ENCODE measurements at regions not wholly inside any gene's neighbourhood (a gene's known extent, or its start where the extent isn't known, plus 50 kb on each side); places are given as distances from the start of the nearest gene placed in this dataset.

GRCh38 chr21:35635261-35635660, 425.1 kb downstream of the SETD4 start:
- no peak for DNase-seq

- DNase-seq: no peak
These were observed 426.8 kb downstream of the SETD4 start for GRCh38 chr21:35633501-35633900.

GRCh38 chr21:35632711-35633110, 427.6 kb downstream of the SETD4 start:
- DNase-seq: no peak

GRCh38 chr21:35628316-35628715, 432.0 kb downstream of the SETD4 start:
- DNase-seq: no peak

- DNase-seq: no peak
These were observed 432.9 kb downstream of the SETD4 start for GRCh38 chr21:35627462-35627861.

- no peak for DNase-seq
These were observed 434.8 kb downstream of the SETD4 start for GRCh38 chr21:35625576-35625975.

- DNase-seq: no peak
These were observed 435.4 kb downstream of the SETD4 start for GRCh38 chr21:35624901-35625300.

- no peak for DNase-seq
These were observed 437.7 kb downstream of the SETD4 start for GRCh38 chr21:35622612-35623011.

GRCh38 chr21:35619184-35619583, 441.1 kb downstream of the SETD4 start:
- no peak for DNase-seq

- DNase-seq: no peak
These were observed 442.8 kb downstream of the SETD4 start for GRCh38 chr21:35617491-35617890.

GRCh38 chr21:35616090-35616489, 444.2 kb downstream of the SETD4 start:
- no peak for DNase-seq

- DNase-seq: no peak
These were observed 445.0 kb downstream of the SETD4 start for GRCh38 chr21:35615325-35615724.

GRCh38 chr21:35614396-35614921, 445.9 kb downstream of the SETD4 start:
- no peak for DNase-seq

GRCh38 chr21:35611708-35612132, 448.6 kb downstream of the SETD4 start:
- no peak for DNase-seq

GRCh38 chr21:35609263-35609662, 451.1 kb downstream of the SETD4 start:
- DNase-seq: no peak

GRCh38 chr21:35607406-35607805, 452.9 kb downstream of the SETD4 start:
- no peak for DNase-seq

GRCh38 chr21:35606578-35606977, 453.7 kb downstream of the SETD4 start:
- no peak for DNase-seq

GRCh38 chr21:35606146-35606545, 454.2 kb downstream of the SETD4 start:
- no peak for DNase-seq

GRCh38 chr21:35603494-35603893, 456.8 kb downstream of the SETD4 start:
- DNase-seq: no peak

- no peak for DNase-seq
These were observed 457.4 kb downstream of the SETD4 start for GRCh38 chr21:35602811-35603362.

GRCh38 chr21:35601211-35601610, 459.1 kb downstream of the SETD4 start:
- DNase-seq: no peak

- DNase-seq: peak; percentile 25 to 69
These were observed 461.2 kb downstream of the SETD4 start for GRCh38 chr21:35599164-35599563.

- no peak for DNase-seq
These were observed 462.5 kb downstream of the SETD4 start for GRCh38 chr21:35597750-35598339.

- no peak for DNase-seq
These were observed 465.4 kb downstream of the SETD4 start for GRCh38 chr21:35594905-35595304.

GRCh38 chr21:35593000-35593502, 467.3 kb downstream of the SETD4 start:
- DNase-seq: no peak
